T-helper 2 cell (primary cell): ENCODE measurements at regions not wholly inside any gene's neighbourhood (a gene's known extent, or its start where the extent isn't known, plus 50 kb on each side); places are given as distances from the start of the nearest gene placed in this dataset.

ENCODE experiments used
- DNase-seq, 5 experiments: peaks; one replicate each; pipeline versions ENCODE4 v3.0.0 to v3.0.0-alpha.2; 2012 to 2022

- no peak for DNase-seq
Measured at GRCh38 chr3:181660337-181660736, 51.4 kb upstream of the SOX2 start.

GRCh38 chr3:181637456-181637855, 74.3 kb upstream of the SOX2 start:
- no peak for DNase-seq

- DNase-seq: no peak
Measured at GRCh38 chr3:181637056-181637455, 74.7 kb upstream of the SOX2 start.

- no peak for DNase-seq
Measured at GRCh38 chr3:181635141-181635540, 76.6 kb upstream of the SOX2 start.

- no peak for DNase-seq
Measured at GRCh38 chr3:181633556-181633955, 78.2 kb upstream of the SOX2 start.

GRCh38 chr3:181631901-181632300, 79.8 kb upstream of the SOX2 start:
- DNase-seq: no peak

- no peak for DNase-seq
Measured at GRCh38 chr3:181630853-181631252, 80.9 kb upstream of the SOX2 start.

- no peak for DNase-seq
Measured at GRCh38 chr3:181629711-181630110, 82.0 kb upstream of the SOX2 start.

- DNase-seq: no peak
Measured at GRCh38 chr3:181629029-181629428, 82.7 kb upstream of the SOX2 start.

- no peak for DNase-seq
Measured at GRCh38 chr3:181628384-181628783, 83.3 kb upstream of the SOX2 start.

GRCh38 chr3:181626036-181626435, 85.7 kb upstream of the SOX2 start:
- DNase-seq: no peak

GRCh38 chr3:181623924-181624694, 87.6 kb upstream of the SOX2 start:
- DNase-seq: no peak

- DNase-seq: no peak
Measured at GRCh38 chr3:181622365-181622764, 89.4 kb upstream of the SOX2 start.

GRCh38 chr3:181619897-181620296, 91.8 kb upstream of the SOX2 start:
- no peak for DNase-seq

GRCh38 chr3:181618260-181618659, 93.5 kb upstream of the SOX2 start:
- DNase-seq: no peak

GRCh38 chr3:181616088-181617070, 95.3 kb upstream of the SOX2 start:
- DNase-seq: no peak

GRCh38 chr3:181615666-181616065, 96.1 kb upstream of the SOX2 start:
- DNase-seq: no peak

- no peak for DNase-seq
Measured at GRCh38 chr3:181614878-181615277, 96.8 kb upstream of the SOX2 start.

- no peak for DNase-seq
Measured at GRCh38 chr3:181613813-181614212, 97.9 kb upstream of the SOX2 start.

GRCh38 chr3:181613191-181613590, 98.5 kb upstream of the SOX2 start:
- DNase-seq: no peak

GRCh38 chr3:181610973-181611265, 100.8 kb upstream of the SOX2 start:
- DNase-seq: no peak

- no peak for DNase-seq
Measured at GRCh38 chr3:181610083-181610972, 101.4 kb upstream of the SOX2 start.
